SK-N-SH (cell line): ENCODE measurements at regions not wholly inside any gene's neighbourhood (a gene's known extent, or its start where the extent isn't known, plus 50 kb on each side); places are given as distances from the start of the nearest gene placed in this dataset.
"Not testable (repeated sequence)": the region's sequence is repeated elsewhere in the genome, so short reads cannot be mapped to it uniquely, and the experiment has no call there.

Experiments
- EP300 ChIP-seq, 2 experiments: IDR thresholded peaks; 2 replicates each; pipeline versions ENCODE4 v1.4.0 to v1.6.1; 2012; ENCODE audit warnings: borderline replicate concordance in 1 of 2, low read depth in 1 of 2, low read length in 1 of 2
- FOSL2 ChIP-seq: IDR thresholded peaks from 2 replicates; pipeline ENCODE4 v1.4.0; 2012; ENCODE audit warnings: low read depth, mild to moderate bottlenecking, moderate library complexity, borderline replicate concordance
- GATA2 ChIP-seq: sonication (generic); formaldehyde crosslinking; IDR thresholded peaks from 2 replicates; pipeline ENCODE4 v1.5.0; 2020; ENCODE audit warnings: mild to moderate bottlenecking, missing genetic modification reagents
- JUND ChIP-seq: IDR thresholded peaks from 2 replicates; pipeline ENCODE4 v1.4.0; 2012
- MAX ChIP-seq: IDR thresholded peaks from 2 replicates; pipeline ENCODE4 v1.4.0; 2012; ENCODE audit warnings: low read depth
- PBX3 ChIP-seq: IDR thresholded peaks from 2 replicates; pipeline ENCODE4; 2012
- POLR2AphosphoS5 ChIP-seq: IDR thresholded peaks from 2 replicates; pipeline ENCODE4 v1.6.1; 2012; ENCODE audit warnings: low read depth, low read length
- RAD21 ChIP-seq: IDR thresholded peaks from 2 replicates; pipeline ENCODE4 v1.6.1; 2012; ENCODE audit warnings: mild to moderate bottlenecking, low read length
- RFX5 ChIP-seq: IDR thresholded peaks from 2 replicates; pipeline ENCODE4 v1.6.1; 2012; ENCODE audit warnings: mild to moderate bottlenecking, improper control_type of control experiment, low read length
- SIN3A ChIP-seq: IDR thresholded peaks from 2 replicates; pipeline ENCODE4 v1.6.1; 2012; ENCODE audit warnings: low read depth, mild to moderate bottlenecking, low read length, moderate library complexity, borderline replicate concordance
- TAF1 ChIP-seq: IDR thresholded peaks from 2 replicates; pipeline ENCODE4 v1.6.1; 2012; ENCODE audit warnings: low read depth, mild to moderate bottlenecking, low read length, moderate library complexity, borderline replicate concordance
- USF2 ChIP-seq: fragments of 150-350 bp; IDR thresholded peaks from 2 replicates; pipeline ENCODE4 v1.6.1; 2017; ENCODE audit warnings: antibody characterized with exemption, low read length, low read depth, borderline replicate concordance
- TF ChIP-seq, protein P1 (sequence below): fragments of 200-600 bp; sonication (generic); IDR thresholded peaks from 2 replicates; pipeline ENCODE4 v1.6.1; 2017; ENCODE audit warnings: antibody characterized with exemption, mild to moderate bottlenecking, moderate library complexity
- TF ChIP-seq, protein P2 (sequence below): IDR thresholded peaks from 2 replicates; pipeline ENCODE4 v1.6.1; 2012; ENCODE audit warnings: mild to moderate bottlenecking, low read depth, low read length, moderate library complexity

DNA sequence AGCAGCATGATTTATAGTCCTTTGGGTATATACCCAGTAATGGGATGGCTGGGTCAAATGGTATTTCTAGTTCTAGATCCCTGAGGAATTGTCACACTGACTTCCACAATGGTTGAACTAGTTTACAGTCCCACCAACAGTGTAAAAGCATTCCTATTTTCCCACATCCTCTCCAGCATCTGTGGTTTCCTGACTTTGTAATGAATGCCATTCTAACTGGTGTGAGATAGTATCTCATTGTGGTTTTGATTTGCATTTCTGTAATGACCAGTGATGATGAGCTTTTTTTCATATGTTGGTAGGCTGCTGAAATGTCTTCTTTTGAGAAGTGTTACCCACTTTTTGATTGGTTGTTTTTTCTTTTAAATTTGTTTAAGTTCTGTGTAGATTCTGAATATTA lies 245.2 kb downstream of the SYT10 start:
- not testable (repeated sequence) for TF ChIP-seq SIN3A; PBX3; RFX5; MAX; TAF1; POLR2AphosphoS5; USF2; EP300 (IDR thresholded peaks at IDR 0.05; ENCODE audit: borderline replicate concordance in 1 of 2, low read depth in 1 of 2, low read length in 1 of 2); RAD21; FOSL2; GATA2 (CRISPR knock-in tag); JUND
- TF ChIP-seq, protein P1, sequence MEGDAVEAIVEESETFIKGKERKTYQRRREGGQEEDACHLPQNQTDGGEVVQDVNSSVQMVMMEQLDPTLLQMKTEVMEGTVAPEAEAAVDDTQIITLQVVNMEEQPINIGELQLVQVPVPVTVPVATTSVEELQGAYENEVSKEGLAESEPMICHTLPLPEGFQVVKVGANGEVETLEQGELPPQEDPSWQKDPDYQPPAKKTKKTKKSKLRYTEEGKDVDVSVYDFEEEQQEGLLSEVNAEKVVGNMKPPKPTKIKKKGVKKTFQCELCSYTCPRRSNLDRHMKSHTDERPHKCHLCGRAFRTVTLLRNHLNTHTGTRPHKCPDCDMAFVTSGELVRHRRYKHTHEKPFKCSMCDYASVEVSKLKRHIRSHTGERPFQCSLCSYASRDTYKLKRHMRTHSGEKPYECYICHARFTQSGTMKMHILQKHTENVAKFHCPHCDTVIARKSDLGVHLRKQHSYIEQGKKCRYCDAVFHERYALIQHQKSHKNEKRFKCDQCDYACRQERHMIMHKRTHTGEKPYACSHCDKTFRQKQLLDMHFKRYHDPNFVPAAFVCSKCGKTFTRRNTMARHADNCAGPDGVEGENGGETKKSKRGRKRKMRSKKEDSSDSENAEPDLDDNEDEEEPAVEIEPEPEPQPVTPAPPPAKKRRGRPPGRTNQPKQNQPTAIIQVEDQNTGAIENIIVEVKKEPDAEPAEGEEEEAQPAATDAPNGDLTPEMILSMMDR = not testable (repeated sequence)
- TF ChIP-seq, protein P2, sequence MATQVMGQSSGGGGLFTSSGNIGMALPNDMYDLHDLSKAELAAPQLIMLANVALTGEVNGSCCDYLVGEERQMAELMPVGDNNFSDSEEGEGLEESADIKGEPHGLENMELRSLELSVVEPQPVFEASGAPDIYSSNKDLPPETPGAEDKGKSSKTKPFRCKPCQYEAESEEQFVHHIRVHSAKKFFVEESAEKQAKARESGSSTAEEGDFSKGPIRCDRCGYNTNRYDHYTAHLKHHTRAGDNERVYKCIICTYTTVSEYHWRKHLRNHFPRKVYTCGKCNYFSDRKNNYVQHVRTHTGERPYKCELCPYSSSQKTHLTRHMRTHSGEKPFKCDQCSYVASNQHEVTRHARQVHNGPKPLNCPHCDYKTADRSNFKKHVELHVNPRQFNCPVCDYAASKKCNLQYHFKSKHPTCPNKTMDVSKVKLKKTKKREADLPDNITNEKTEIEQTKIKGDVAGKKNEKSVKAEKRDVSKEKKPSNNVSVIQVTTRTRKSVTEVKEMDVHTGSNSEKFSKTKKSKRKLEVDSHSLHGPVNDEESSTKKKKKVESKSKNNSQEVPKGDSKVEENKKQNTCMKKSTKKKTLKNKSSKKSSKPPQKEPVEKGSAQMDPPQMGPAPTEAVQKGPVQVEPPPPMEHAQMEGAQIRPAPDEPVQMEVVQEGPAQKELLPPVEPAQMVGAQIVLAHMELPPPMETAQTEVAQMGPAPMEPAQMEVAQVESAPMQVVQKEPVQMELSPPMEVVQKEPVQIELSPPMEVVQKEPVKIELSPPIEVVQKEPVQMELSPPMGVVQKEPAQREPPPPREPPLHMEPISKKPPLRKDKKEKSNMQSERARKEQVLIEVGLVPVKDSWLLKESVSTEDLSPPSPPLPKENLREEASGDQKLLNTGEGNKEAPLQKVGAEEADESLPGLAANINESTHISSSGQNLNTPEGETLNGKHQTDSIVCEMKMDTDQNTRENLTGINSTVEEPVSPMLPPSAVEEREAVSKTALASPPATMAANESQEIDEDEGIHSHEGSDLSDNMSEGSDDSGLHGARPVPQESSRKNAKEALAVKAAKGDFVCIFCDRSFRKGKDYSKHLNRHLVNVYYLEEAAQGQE = not testable (repeated sequence)
